MM.1S (cell line): ENCODE measurements at regions not wholly inside any gene's neighbourhood (a gene's known extent, or its start where the extent isn't known, plus 50 kb on each side); places are given as distances from the start of the nearest gene placed in this dataset.

ENCODE experiments used
- DNase-seq: peaks from one replicate; pipeline ENCODE4 v3.0.0-alpha.2; 2015
- H2AFZ ChIP-seq: fragments of 300-600 bp; sonication (generic); 2 replicates; pipeline ENCODE4 v1.6.0; 2016; ENCODE audit warnings: antibody characterized with exemption, low read length
- H3F3A ChIP-seq: fragments of 300-600 bp; sonication (generic); 2 replicates; pipeline ENCODE4 v1.6.1; 2016; ENCODE audit warnings: mild to moderate bottlenecking, antibody characterized with exemption, low read length, moderate library complexity, mixed read lengths; ENCODE audit not compliant: insufficient read depth
- H3K27ac ChIP-seq: fragments of 300-600 bp; sonication (generic); 2 replicates; pipeline ENCODE4 v1.5.1; 2016; ENCODE audit warnings: mild to moderate bottlenecking, low read length
- H3K27me3 ChIP-seq: fragments of 300-600 bp; sonication (generic); replicated peaks from 2 replicates; pipeline ENCODE4 v1.6.0; 2016; ENCODE audit warnings: low read length; ENCODE audit not compliant: insufficient read depth
- H3K36me3 ChIP-seq: fragments of 300-600 bp; sonication (generic); replicated peaks from 2 replicates; pipeline ENCODE4 v1.6.1; 2016; ENCODE audit warnings: mild to moderate bottlenecking, low read length, mixed read lengths; ENCODE audit not compliant: insufficient read depth
- H3K4me1 ChIP-seq: fragments of 300-600 bp; sonication (generic); 2 replicates; pipeline ENCODE4 v1.6.1; 2016; ENCODE audit warnings: low read length, mixed read lengths
- H3K4me2 ChIP-seq: fragments of 300-600 bp; sonication (generic); 2 replicates; pipeline ENCODE4 v1.6.0; 2016; ENCODE audit warnings: low read depth, low read length
- H3K4me3 ChIP-seq: fragments of 300-600 bp; sonication (generic); 2 replicates; pipeline ENCODE4 v1.5.1; 2016; ENCODE audit warnings: low read length, mixed read lengths
- H3K79me2 ChIP-seq: fragments of 300-600 bp; sonication (generic); 2 replicates; pipeline ENCODE4 v1.6.1; 2016; ENCODE audit warnings: mixed run types, low read length, mixed read lengths
- H3K9ac ChIP-seq: fragments of 300-600 bp; sonication (generic); 2 replicates; pipeline ENCODE4 v1.6.1; 2016; ENCODE audit warnings: low read length, mixed read lengths
- H3K9me2 ChIP-seq: fragments of 300-600 bp; sonication (generic); replicated peaks from 2 replicates; pipeline ENCODE4 v1.6.1; 2016; ENCODE audit warnings: mild to moderate bottlenecking, low read length, mixed read lengths; ENCODE audit not compliant: insufficient read depth
- H3K9me3 ChIP-seq: fragments of 300-600 bp; sonication (generic); replicated peaks from 2 replicates; pipeline ENCODE4 v1.6.1; 2016; ENCODE audit warnings: mild to moderate bottlenecking, low read length, mixed read lengths; ENCODE audit not compliant: insufficient read depth
- H4K20me1 ChIP-seq: fragments of 300-600 bp; sonication (generic); 2 replicates; pipeline ENCODE4 v1.6.1; 2016; ENCODE audit warnings: mild to moderate bottlenecking, low read length, moderate library complexity, mixed read lengths; ENCODE audit not compliant: insufficient read depth
- CTCF ChIP-seq: fragments of 300-600 bp; sonication (generic); IDR thresholded peaks from 2 replicates; pipeline ENCODE4 v1.5.1; 2016; ENCODE audit warnings: antibody characterized with exemption, low read length, mixed read lengths
- EZH2 ChIP-seq: fragments of 300-600 bp; sonication (generic); optimal IDR thresholded peaks from 2 replicates; pipeline ENCODE3; 2017; ENCODE audit warnings: low read depth, mild to moderate bottlenecking, antibody characterized with exemption, low read length, mixed read lengths
- EZH2phosphoT487 ChIP-seq: fragments of 300-600 bp; sonication (generic); IDR thresholded peaks from 2 replicates; pipeline ENCODE4 v1.6.1; 2018; ENCODE audit warnings: antibody characterized with exemption, low read length

- no peak overlapping the region for H3K4me2 ChIP-seq
- no peaks in the 10 kb centered on the region for H4K20me1 ChIP-seq
- H2AFZ ChIP-seq, result no peak overlapping the region
- H3K9me3 ChIP-seq, result no peaks in the 10 kb centered on the region
- H3K79me2 ChIP-seq, result no peaks in the 10 kb centered on the region
- no peak overlapping the region for H3K4me3 ChIP-seq
- H3K9ac ChIP-seq, result no peak overlapping the region
- H3K27ac ChIP-seq, result no peak overlapping the region
- no peaks in the 10 kb centered on the region for H3K36me3 ChIP-seq
- H3K9me2 ChIP-seq, result no peaks in the 10 kb centered on the region
- TF ChIP-seq EZH2phosphoT487 (no peak), CTCF (no peak), EZH2 (no peak)
- DNase-seq, result no peak
- H3K27me3 ChIP-seq, result no peaks in the 10 kb centered on the region
- no peaks in the 10 kb centered on the region for H3F3A ChIP-seq
- H3K4me1 ChIP-seq, result no peaks in the 10 kb centered on the region
These were observed 78.4 kb upstream of the KCNA3 start for GRCh38 chr1:110752941-110753725.

- Histone ChIP-seq H3K27me3 (no peaks in the 10 kb centered on the region), H4K20me1 (no peaks in the 10 kb centered on the region), H3F3A (no peaks in the 10 kb centered on the region), H3K27ac (no peak overlapping the region), H3K9me3 (no peaks in the 10 kb centered on the region), H3K36me3 (no peaks in the 10 kb centered on the region), H3K9ac (no peak overlapping the region), H3K4me3 (no peak overlapping the region), H2AFZ (no peak overlapping the region), H3K4me1 (no peaks in the 10 kb centered on the region), H3K79me2 (no peaks in the 10 kb centered on the region), H3K4me2 (no peak overlapping the region), H3K9me2 (no peaks in the 10 kb centered on the region)
- TF ChIP-seq EZH2 (no peak), EZH2phosphoT487 (no peak), CTCF (no peak)
- DNase-seq, result no peak
These were observed 75.8 kb upstream of the KCNA3 start for GRCh38 chr1:110750562-110750961.

GRCh38 chr1:110749960-110750359 lies 75.2 kb upstream of the KCNA3 start:
- Histone ChIP-seq H3K36me3 (no peaks in the 10 kb centered on the region), H3K79me2 (no peaks in the 10 kb centered on the region), H3K4me1 (no peaks in the 10 kb centered on the region), H3K27ac (no peak overlapping the region), H3F3A (no peaks in the 10 kb centered on the region), H3K9me2 (no peaks in the 10 kb centered on the region), H2AFZ (no peak overlapping the region), H3K9me3 (no peaks in the 10 kb centered on the region), H3K4me2 (no peak overlapping the region), H4K20me1 (no peaks in the 10 kb centered on the region), H3K27me3 (no peaks in the 10 kb centered on the region), H3K9ac (no peak overlapping the region), H3K4me3 (no peak overlapping the region)
- DNase-seq, result no peak
- TF ChIP-seq EZH2 (no peak), EZH2phosphoT487 (no peak), CTCF (no peak)
